AG08395 (cell line): ENCODE measurements at regions not wholly inside any gene's neighbourhood (a gene's known extent, or its start where the extent isn't known, plus 50 kb on each side); places are given as distances from the start of the nearest gene placed in this dataset.
"Not testable (repeated sequence)": the region's sequence is repeated elsewhere in the genome, so short reads cannot be mapped to it uniquely, and the experiment has no call there.

ENCODE experiments used
- DNase-seq: peaks from one replicate; pipeline ENCODE4 v3.0.0; 2012; ENCODE audit warnings: mixed read lengths, low spot score

DNA sequence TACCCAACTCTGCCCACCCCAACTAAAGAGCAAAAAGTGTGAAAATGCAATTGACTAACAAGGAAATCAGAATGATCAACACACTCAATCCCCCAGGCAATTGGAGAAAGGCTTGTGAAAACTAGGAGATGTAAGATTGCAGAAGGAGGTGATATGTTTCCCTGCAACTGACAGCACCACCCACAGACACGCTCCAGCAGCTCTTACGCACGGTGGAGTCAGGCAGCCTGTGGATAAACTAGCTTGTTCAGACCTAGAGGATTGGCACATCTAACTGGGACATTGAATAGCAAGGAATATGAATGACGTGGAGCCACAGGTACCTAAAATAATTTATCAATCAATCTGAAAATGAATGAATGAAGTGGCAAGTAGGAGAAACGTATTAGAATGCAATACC, 125.7 kb upstream of the MYO3A start:
- DNase-seq: no peak

DNA sequence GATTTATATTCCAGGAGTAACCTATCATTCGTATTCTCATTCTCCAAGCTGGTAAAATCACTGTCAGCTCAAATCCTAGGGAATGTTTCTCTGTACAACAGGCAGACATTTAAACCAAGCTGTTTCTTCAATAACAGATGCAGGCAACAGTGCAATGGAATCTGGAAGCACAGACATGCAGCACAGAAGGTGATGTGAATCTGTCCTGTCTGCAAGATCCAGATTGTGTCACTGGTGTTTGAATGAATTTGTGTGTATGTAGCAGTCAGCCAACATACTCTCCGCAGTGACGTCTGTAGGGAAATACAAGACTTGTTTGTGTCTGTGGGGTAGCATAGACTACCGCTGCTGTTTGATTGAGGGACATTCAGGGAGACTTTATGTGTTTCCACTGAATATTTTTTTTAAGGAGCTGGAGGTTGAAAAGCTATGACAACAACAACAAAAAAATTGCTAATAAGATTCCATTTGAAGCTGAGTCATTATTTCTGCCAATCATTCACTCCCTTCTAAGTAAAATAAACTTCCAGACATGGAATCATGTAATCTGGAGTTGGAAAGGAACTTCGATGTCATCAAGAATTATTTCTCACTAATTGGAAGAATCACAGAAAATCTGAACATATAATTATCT, 122.9 kb upstream of the MYO3A start:
- DNase-seq: no peak

DNA sequence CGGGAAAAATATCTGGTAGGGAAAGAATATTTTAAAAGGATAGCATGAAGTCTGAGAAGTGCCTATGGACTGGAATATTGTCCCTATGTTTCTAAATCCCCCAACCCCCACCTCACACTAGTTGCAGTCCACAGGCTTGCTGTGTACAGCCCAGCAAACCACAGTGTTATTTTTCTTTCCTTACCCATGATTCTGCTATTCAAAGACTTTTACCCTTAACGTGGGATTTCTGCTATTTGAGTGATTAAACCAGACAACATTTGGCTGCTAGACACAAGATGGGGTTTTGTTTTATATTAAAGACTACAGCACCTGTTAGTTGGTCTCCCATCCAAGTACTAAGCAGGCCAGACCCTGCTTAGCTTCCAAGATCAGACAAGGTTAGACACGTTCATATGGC, 120.5 kb upstream of the MYO3A start:
- no peak for DNase-seq

DNA sequence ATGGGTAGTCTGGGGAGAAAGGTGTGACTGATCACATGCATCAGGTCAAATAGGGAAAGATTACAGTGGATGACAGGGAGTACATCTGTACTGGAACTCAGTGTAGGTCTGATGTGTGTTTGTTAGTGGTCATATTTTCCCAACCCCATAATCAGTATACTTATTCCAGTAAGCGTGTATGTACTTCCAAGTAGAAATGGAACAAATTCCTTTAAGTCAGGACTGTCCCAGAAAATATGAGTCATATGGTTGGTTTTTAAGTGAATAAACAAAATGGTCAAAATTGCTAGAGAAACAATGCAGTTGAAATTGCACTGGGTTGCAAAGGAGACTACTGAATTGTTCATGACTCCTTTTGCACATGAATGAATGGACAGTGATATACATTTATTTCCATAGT, 118.8 kb upstream of the MYO3A start:
- no peak for DNase-seq

DNA sequence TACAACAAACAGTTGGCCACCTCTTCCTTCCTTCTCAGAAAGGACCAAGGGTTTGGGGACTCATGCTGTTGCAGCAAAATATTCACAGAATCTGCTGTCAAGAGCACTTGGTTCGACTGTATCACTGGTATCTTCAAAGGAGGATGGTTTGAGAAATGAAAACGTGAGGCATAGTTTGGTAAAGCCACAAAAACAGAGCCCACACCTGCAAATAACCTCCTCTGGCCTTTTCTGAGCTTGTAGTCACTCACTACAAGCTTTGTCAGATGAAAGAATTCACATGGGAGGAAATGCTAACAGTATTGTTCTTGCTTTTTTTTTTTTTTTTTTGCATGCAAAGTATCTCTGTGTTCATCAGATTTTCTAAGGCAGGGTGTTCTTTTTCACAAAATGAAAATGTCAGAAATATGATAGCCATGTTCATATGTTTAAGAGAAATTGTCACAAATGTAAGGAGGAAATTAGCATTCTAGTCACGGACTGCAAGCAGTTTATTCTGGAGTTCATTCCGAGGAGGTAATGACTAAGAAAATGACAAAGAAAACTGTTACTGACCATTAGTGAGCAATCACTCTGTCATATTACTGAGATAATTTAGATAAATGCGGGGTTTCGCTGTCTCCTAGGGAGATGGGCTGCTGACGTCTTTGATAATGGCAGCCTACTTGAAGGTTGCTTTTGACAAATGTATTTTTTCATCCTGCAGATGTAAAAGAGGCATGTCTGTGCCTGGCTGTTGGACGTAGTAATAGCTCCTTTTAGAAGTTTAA, 117.8 kb upstream of the MYO3A start:
- DNase-seq: no peak

DNA sequence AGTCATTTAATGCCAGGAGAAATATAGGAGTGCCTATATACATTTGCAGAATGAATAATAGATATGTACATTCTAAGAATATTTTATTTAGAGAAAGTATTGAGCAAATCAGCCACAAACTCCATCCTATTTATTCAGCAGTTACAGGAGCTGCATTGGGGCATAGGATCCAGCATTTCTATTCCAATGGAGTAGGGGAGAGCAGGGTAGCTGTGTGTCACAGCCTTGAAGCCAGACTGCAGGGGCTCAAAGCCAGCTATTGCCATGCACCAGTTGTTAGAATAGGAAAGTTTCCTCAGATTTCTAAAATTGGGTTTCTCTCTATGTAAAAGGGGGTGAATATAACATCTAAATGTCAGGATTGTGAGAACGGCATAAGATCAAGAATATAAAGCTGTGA, 116.8 kb upstream of the MYO3A start:
- no peak for DNase-seq

DNA sequence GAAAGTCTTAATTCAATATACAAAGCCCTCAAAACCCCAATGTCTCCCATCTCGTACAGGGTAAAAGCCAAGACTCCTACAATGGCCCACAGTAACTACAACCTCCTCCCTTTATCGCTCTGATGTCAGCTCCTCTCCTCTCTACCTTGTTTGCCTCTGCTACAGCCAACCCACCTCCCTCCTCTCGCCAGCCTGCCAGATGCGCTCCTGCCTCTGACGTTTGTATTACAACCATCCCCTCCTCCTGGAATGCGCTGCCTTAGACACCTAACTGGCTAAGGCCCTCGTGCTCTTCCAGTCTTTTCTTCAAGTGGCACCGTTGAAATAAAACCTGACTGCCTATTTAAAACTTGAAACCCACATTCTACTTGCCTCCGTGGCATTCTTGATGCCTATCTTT, 115.3 kb upstream of the MYO3A start:
- DNase-seq: no peak

DNA sequence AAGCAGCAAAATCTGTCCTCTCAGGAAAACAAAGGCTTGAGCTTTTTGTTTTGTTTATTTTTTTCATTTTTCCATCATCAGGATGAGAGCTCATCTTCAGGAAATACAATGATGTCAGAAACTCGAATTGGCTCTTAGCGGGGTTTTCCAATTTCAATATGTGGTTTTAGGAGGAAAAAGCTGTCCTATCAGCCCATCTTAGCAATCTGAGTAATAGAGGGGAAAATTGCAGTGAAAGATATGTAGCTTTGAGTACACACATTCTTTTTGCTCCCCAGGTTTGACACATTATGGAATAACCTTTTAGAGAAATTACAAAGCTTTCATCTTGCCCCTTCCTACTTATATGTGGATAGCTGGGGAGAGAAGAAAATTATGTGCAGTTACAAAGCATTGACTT, 113.6 kb upstream of the MYO3A start:
- no peak for DNase-seq

DNA sequence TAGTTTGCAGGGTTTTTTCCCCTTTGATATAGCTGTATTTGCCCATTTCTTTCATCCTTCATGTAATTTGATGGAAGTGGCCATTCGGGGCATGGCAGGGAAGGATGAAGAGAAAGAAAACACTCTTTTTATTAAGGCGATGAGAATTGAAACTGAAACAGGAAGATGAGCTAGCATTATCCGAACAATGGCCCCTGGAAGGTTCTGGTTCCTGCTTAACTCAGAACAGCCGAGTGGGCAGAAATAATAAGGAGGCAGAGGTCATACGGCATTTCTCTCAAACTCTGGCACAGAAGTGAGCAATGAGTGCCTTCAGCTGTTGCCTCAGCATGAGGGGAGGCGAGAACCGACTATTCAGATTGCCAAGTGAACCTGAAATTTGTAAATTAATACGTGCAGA, 113.2 kb upstream of the MYO3A start:
- no peak for DNase-seq

DNA sequence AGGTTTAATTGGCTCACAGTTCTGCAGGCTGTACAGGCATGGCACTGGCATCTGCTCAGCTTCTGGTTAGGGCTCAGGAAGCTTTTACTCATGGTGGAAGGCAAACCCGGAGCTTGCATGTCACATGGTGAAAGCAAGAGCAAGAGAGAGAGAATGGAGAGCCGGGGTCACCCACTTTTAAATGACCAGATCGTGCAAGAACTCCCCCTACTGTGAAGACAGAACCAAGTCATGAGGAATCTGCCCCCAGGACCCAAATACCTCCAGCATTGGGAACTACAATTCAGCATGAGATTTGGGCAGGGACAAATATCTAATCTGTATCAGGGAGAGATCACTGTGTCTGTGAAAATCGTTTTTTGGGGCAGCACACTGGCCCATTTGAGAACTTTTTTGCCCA, 110.0 kb upstream of the MYO3A start:
- DNase-seq: no peak

DNA sequence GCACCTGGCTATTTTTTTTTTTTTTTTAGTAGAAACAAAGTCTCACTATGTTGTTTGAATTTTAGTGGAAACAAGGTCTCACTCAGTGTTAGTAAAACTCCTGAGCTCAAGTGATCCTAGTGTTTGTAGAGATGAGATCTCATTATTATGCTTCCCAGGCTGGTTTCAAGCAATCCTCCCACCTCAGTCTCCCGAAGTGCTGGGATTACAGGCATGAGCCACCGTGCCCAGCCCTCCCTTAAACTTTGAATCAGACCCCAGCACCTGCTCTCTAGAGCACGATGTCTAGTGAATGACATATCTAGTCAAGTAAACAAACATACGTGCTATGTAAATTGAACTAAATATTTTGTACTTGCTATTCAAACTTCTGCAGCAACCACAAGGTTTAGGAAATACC, 105.6 kb upstream of the MYO3A start:
- no peak for DNase-seq

DNA sequence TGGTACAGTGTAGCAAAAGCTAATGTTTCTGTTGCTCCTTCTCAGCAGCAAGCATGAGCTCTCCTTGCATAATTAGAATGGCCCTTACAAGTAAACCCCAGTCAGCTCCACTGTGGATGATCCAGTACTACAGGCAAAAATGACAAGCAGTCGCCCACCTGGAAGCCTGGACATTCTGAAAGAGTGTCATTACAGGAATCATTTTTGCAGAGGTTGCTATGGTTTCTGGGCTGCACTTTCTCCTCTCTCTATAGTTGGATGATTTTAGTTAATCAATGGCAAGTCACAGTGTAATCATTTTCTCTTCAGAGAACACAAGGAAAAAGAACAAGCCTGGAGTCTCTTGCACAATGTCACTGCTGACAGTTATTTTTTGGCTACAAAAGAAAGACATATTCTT, 102.9 kb upstream of the MYO3A start:
- no peak for DNase-seq

DNA sequence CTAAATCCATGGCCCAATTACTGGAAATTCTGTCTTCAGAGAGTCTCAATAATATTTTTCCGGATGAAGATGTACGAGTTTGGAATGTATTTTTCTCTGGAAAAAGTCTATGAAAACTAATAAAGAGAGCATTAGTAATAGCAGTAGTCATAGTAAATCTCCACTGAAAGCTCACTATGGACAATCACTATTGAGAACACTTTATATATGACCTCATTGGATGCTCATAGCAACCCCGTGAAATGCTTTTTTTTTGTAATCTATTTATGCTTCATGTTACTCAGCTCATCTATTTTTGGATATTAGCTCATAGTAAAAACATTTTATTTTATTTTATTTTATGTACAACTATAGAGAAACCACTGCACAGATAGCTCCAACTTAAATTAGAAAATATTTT, 94.3 kb upstream of the MYO3A start:
- DNase-seq: no peak

DNA sequence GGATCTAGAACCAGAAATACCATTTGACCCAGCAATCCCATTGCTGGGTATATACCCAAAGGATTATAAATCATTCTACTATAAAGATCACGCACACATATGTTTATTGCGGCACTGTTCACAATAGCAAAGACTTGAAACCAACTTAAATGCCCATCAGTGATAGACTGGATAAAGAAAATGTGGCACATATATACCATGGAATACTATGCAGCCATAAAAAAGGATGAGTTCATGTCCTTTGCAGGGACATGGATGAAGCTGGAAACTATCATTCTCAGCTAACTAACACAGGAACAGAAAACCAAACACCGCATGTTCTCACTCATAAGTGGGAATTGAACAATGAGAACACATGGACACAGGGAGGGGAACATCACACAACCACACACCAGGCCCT, 93.2 kb upstream of the MYO3A start:
- DNase-seq: not testable (repeated sequence)

DNA sequence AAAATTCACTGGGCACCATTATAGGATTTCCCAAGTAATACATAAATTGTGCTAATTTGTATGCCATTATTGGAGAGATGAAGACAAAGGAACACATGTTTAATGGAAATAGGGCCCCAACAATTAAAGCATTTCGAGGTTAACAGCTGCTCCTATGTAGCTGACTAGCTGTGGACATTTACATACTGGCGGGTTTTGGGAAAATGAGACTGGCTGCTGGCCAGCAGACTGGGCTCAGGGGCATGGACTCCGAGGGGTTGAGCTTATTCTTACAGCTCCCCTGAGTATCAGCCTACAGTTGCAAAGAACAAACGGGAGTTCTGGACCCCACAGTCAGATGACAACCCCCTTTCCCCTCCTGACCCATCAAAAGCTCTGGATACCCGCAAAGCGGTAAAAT, 91.9 kb upstream of the MYO3A start:
- DNase-seq: no peak

DNA sequence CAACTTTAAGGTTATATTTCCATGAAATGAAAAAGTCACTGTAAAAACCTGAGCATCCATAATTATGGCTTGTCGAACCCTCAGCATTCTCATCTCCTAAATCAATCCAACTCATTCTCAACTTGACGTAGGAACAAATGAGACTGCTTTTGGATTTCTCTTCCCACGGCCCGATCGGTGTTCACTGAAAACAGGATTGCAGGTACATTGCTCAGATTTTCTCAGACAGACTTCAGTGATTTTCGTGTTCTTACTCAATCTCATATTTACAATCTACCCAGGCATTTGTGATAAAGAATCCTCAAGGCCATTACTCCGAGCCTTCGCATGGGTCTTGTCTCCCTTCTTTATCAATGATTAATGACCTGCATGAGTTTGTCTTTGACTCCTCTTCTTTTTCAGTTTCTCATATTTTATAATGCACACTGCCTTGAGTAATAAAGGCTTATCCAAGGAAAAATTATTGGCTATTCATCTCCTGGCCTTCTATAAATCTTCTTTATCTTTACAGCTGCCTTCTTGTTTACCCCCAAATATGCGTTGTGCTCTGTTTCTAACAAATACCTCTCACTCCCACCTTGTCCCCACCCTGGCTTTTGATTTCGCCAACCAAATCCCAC, 90.4 kb upstream of the MYO3A start:
- DNase-seq: no peak

DNA sequence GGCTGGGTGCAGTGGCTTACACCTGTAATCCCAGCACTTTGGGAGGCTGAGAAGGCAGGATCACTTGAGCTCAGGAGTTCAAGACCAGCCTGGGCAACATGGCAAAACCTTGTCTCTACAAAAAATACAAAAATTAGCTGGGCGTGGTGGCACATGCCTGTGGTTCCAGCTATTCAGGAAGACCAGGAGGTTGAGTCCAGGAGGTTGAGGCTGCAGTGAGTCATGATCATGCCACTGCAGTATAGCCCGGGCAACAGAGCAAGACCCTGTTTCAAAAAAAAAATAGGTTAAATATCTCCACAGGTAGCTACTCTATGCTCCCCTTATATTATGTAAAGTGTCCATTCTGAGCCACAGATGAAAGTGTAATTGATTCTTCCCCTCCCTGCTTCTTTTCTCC, 89.3 kb upstream of the MYO3A start:
- not testable (repeated sequence) for DNase-seq

DNA sequence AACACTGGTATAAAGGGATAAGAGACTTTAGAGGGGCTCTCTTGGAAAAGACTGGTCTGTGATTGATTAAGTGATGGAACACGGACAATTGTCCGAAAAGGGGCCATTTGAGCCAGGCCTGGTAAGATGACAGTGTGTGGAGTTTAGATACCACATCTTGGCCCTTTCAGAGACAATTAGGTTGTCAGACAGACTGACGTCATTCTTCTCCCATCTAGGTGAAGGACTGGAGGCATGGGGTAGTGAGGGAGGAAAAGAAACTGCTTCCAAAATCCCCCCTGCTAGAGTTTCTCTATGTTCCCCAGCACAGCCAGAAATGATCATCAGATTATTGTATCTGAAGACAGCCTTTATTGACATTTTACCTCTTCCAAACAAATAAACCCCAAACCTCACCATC, 84.8 kb upstream of the MYO3A start:
- DNase-seq: no peak

DNA sequence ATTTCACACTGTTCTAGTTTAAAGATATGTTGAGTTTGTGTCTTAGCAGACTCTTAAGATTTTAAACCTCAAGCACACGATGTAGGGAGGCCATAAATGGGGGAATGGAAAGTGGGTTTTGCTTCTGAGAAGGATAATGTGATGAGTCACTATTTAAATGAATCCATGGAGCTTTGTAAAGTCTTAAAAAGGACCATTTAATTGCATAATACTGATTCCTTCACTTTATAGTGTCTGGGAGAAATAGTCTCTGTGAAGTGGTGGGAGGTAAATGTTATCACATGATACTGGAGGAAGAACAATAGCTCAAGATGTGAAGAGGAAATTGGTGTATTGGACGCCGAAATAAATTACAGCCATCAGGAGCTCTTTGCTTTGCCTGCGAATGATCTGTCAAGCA, 84.0 kb upstream of the MYO3A start:
- no peak for DNase-seq

DNA sequence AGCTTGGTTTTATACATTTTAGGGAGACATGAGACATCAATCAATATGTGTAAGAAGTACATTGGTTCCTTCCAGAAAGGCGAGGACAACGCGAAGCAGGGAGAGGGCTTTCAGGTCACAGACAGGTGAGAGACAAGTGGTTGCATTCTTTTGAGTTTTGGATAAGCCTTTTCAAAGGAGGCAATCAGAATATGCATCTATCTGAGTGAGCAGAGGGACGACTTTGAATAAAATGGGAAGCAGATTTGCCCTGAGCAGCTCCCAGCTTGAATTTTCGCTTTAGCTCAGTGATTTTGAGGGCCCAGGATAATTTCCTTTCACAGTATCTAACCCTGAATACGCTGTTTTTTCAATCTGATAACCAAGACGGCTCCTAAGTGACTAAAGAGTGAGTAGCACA, 82.5 kb upstream of the MYO3A start:
- no peak for DNase-seq

DNA sequence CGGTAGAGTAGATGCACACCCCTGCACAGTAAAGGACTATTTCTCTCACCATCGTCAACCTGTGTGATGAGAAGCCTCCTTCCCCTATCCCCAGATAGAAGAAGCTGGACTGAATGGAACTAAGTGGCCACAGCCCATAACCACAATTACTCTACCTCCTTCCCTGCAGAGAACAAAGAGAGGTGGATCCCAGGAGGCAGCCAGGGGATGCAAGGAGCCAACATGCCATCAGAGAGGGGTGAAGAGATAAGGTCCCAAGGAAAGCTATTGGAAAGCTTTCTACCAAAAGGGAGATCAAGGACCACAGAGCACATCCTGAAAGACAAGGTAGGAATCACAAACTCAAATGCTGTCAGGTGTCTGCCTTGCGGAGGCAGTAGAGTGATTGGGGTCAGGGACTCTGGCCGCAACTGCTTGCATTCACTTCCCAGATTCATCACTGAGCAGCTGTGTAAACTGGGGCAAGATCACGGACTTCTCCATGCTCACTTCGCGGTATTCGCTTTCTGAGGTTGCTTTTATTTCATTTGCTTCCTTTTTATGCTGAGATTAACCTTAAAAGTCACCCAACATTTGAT, 81.6 kb upstream of the MYO3A start:
- DNase-seq: no peak

DNA sequence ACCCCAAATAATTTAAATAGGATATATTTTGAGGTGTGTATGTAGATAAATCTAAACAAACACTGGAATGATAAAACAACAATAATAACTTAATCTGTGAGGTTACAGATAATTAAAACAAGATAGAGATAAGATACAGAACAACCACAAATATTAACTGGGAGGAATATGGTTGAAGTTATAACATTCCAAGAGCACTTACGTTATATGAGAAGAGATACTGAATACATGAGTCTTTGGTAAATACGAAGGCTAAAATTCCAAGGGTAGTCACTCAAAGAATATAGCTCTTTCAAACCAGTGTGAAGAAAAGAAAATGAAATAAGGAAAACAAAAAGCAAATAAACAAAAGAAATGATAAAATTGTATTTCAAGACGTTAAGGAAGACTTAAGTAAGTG, 76.0 kb upstream of the MYO3A start:
- DNase-seq: no peak

DNA sequence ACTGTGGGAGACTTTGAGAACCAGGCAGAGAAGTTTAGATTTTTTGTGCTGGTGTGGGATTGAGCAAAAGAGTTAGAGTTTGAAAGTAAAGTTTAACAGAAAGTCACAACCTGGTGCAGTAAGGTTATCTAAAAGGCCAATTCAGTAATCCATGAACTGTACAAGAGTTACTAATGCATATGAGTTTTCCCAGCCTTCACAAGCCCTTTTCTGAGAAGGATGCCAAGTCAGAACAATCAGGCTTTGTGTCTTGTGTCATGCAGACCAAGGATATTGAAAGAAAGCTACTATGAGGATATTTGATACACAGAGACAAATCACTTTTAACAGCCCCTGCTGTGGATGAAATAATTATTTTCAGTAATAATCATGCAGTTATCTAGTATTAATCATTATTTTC, 68.8 kb upstream of the MYO3A start:
- DNase-seq: no peak
